RWPE2 (cell line): ENCODE measurements at regions not wholly inside any gene's neighbourhood (a gene's known extent, or its start where the extent isn't known, plus 50 kb on each side); places are given as distances from the start of the nearest gene placed in this dataset.
"Not testable (repeated sequence)": the region's sequence is repeated elsewhere in the genome, so short reads cannot be mapped to it uniquely, and the experiment has no call there.

Source experiments
- ATAC-seq: fragments of 200-7000 bp; cut with Tn5 transposase; 3 replicates; pipeline ENCODE4 v1.9.1; 2021; ENCODE audit warnings: low read depth
- DNase-seq: peaks from one replicate; pipeline ENCODE4 v3.0.0-alpha.2; 2020; ENCODE audit warnings: low spot score
- H3K27ac ChIP-seq: fragments of 450-650 bp; 2 replicates; pipeline ENCODE4 v1.5.1; 2017; ENCODE audit warnings: mild to moderate bottlenecking; ENCODE audit not compliant: poor library complexity, severe bottlenecking
- H3K27me3 ChIP-seq: fragments of 250-450 bp; sonication (Bioruptor Pico); 2 replicates; pipeline ENCODE4 v1.5.1; 2021; ENCODE audit warnings: mild to moderate bottlenecking, moderate library complexity; ENCODE audit not compliant: insufficient read depth, poor library complexity, severe bottlenecking
- H3K36me3 ChIP-seq: fragments of 250-450 bp; sonication (Bioruptor Pico); 2 replicates; pipeline ENCODE4 v1.5.1; 2020; ENCODE audit warnings: low read depth, mild to moderate bottlenecking, moderate library complexity
- H3K4me1 ChIP-seq: fragments of 250-450 bp; sonication (Bioruptor Pico); 2 replicates; pipeline ENCODE4 v1.5.1; 2021; ENCODE audit warnings: mild to moderate bottlenecking, moderate library complexity; ENCODE audit not compliant: insufficient read depth, poor library complexity, severe bottlenecking
- H3K4me3 ChIP-seq: fragments of 250-450 bp; sonication (Bioruptor Pico); 2 replicates; pipeline ENCODE4 v1.5.1; 2021; ENCODE audit warnings: mild to moderate bottlenecking, moderate library complexity; ENCODE audit not compliant: severe bottlenecking
- H3K9me3 ChIP-seq: fragments of 250-450 bp; sonication (Bioruptor Pico); 2 replicates; pipeline ENCODE4 v1.5.1; 2021; ENCODE audit warnings: mild to moderate bottlenecking, moderate library complexity; ENCODE audit not compliant: severe bottlenecking
- CTCF ChIP-seq: fragments of 450-650 bp; IDR thresholded peaks from one replicate; pipeline ENCODE4 v1.5.1; 2017; ENCODE audit warnings: mild to moderate bottlenecking, moderate library complexity; ENCODE audit not compliant: poor library complexity, severe bottlenecking

DNA sequence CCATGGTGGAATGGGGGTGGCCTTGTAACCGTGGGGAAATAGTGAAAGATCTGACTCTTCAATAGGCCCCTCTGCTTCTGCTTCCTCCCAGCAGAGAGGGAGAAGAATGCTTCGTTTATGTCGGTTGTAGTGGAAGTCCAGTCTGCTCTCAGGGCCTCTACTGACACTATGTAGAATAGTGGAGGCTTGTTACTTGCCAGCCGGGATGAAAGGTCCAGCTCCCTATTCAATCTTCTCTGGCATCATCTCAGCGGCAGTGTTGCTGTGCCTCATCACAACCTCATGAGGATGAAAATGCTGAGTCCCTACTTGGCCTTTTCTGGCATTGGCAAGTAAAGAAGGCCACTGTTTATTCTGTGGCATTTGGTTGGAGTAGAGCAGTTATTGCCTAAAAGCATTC lies 820.9 kb upstream of the TENM4 start:
- H3K9me3 ChIP-seq: no peaks in the 10 kb centered on the region
- DNase-seq: no peak
- H3K4me3 ChIP-seq: no peak overlapping the region

DNA sequence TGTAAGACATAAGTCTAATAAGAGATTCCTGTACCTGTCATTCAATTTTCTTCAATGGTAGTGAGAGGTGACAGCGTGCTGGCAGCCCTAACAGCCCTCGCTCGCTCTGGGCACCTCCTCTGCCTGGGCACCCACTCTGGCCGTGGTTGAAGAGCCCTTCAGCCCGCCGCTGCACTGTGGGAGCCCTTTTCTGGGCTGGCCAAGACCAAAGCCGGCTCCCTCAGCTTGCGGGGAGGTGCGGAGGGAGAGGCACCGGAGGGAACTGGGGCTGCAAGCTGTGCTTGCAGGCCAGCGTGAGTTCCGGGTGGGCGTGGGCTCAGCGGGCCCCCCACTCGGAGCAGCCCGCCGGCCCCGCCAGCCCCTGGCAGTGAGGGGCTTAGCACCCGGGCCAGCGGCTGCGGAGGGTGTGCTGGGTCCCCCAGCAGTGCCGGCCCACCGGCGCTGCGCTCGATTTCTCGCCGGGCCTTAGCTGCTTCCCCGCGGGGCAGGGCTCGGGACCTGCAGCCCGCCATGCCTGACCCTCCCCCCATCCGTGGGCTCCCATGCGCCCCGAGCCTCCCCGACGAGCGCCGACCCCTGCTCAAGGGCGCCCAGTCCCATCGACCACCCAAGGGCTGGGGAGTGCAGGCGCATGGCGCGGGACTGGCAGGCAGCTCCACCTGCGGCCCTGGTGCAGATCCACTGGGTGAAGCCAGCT lies 816.6 kb upstream of the TENM4 start:
- not testable (repeated sequence) for H3K36me3 ChIP-seq, H3K27ac ChIP-seq, H3K4me3 ChIP-seq, H3K4me1 ChIP-seq, H3K9me3 ChIP-seq, DNase-seq, H3K27me3 ChIP-seq, ATAC-seq

More for the DNA sequence above, 820.9 kb upstream of the TENM4 start:
- no peaks in the 10 kb centered on the region for H3K36me3 ChIP-seq
- H3K27me3 ChIP-seq: no peaks in the 10 kb centered on the region
- no peak overlapping the region for H3K27ac ChIP-seq
- ATAC-seq: no peak
- no peaks in the 10 kb centered on the region for H3K4me1 ChIP-seq
- TF ChIP-seq CTCF: no peak

DNA sequence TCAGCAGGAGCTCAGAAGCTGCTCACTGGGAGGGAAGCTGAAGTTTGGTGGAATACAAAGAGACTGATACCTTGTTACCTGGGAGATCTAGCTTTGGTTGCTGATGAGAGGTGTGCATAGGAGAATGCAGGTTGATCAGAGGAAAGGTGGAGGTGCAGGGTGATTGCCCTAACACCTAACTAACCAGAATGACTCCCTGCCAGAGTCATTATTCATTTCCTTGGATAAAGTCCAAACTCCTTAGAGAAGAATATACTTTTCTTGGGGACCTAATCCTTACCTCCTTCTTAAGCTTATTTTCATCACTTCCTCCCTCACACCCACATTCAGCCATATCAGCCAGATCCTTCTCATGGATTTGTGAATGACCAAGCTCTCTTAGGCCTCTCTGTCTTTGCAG lies 814.2 kb upstream of the TENM4 start:
- Histone ChIP-seq H3K4me3 (no peak overlapping the region), H3K27me3 (no peaks in the 10 kb centered on the region), H3K27ac (no peak overlapping the region), H3K4me1 (no peaks in the 10 kb centered on the region), H3K9me3 (no peaks in the 10 kb centered on the region), H3K36me3 (no peaks in the 10 kb centered on the region)
- no peak for TF ChIP-seq CTCF
- ATAC-seq: no peak
- no peak for DNase-seq

DNA sequence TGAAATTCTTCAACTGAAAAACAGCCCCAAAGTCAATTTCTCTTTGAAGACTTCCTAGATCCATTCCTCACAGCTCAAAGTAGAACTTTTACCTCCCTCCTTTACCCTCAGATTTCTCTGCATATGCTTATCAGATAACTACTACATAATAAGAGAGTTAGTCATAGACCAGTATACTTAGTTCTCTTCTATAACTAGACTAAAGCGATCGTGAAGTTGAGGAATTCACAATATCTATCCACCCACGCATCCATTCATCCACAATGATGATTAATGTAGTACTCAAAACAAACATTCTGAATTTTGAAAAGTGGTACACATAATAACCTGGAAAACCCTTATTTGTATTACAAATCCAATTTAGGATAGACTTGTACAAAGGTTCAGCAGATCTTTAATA lies 800.9 kb upstream of the TENM4 start:
- H3K27ac ChIP-seq: no peak overlapping the region
- H3K4me3 ChIP-seq: no peak overlapping the region
- no peaks in the 10 kb centered on the region for H3K36me3 ChIP-seq
- ATAC-seq: peak; percentile 88
- no peaks in the 10 kb centered on the region for H3K27me3 ChIP-seq
- no peaks in the 10 kb centered on the region for H3K4me1 ChIP-seq
- TF ChIP-seq CTCF: no peak
- no peaks in the 10 kb centered on the region for H3K9me3 ChIP-seq
- no peak for DNase-seq

DNA sequence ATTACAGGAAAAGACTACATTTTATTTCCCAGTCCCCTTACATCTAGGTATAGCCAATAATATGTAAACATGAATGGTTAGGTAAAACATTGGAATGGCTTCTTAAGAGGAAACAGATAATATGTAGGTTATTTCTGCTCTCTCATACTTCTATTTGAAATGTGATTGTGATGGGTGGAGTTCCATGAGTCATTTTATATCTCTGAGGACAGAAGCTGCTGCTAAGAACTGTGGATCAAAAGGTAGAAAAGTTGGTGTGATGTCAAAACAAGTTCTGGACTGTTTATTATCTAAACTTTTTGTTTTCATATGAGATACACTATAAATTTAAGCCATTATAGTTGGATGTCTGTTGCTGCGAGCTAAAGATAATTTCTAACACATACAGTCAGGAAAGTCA lies 799.4 kb upstream of the TENM4 start:
- no peaks in the 10 kb centered on the region for H3K36me3 ChIP-seq
- no peaks in the 10 kb centered on the region for H3K9me3 ChIP-seq
- no peaks in the 10 kb centered on the region for H3K27me3 ChIP-seq
- no peak overlapping the region for H3K4me3 ChIP-seq
- H3K27ac ChIP-seq: no peak overlapping the region
- DNase-seq (no peak), ATAC-seq (peak; percentile 40; the same call in 1 of the 3 replicates)
- TF ChIP-seq CTCF: no peak
- no peaks in the 10 kb centered on the region for H3K4me1 ChIP-seq
